Activated B cell treated with CpG ODN at 0.5 μM for 24 hours (primary cell): ENCODE measurements at regions not wholly inside any gene's neighbourhood (a gene's known extent, or its start where the extent isn't known, plus 50 kb on each side); places are given as distances from the start of the nearest gene placed in this dataset.

Source experiments
- ATAC-seq: fragments of 200-7000 bp; cut with Tn5 transposase; one replicate; pipeline ENCODE4 v1.10.0; 2021; ENCODE audit warnings: low read depth, mild to moderate bottlenecking, moderate library complexity
- CTCF ChIA-PET: fragments of 350-600 bp; sonication (Branson Sonifier 250); formaldehyde crosslinking; loops from one replicate; lab custom pipeline; 2021; ENCODE audit warnings: antibody characterized with exemption; lab: Charles Lee
- POLR2A ChIA-PET: fragments of 350-600 bp; sonication (Branson Sonifier 250); formaldehyde crosslinking; loops from one replicate; lab custom pipeline; 2021; ENCODE audit warnings: antibody characterized with exemption; lab: Charles Lee
- DNase-seq: peaks from one replicate; pipeline ENCODE4 v3.0.0; 2022
- H3K27ac Mint-ChIP-seq: one replicate; pipeline ENCODE4 v1.8.0; 2020; ENCODE audit warnings: mixed read lengths
- H3K27me3 Mint-ChIP-seq: one replicate; pipeline ENCODE4 v1.8.0; 2021; ENCODE audit warnings: mixed read lengths
- H3K36me3 Mint-ChIP-seq: one replicate; pipeline ENCODE4 v1.8.0; 2021; ENCODE audit warnings: low read depth, mixed read lengths
- H3K4me1 Mint-ChIP-seq: one replicate; pipeline ENCODE4 v1.8.0; 2021; ENCODE audit warnings: mixed read lengths
- H3K4me3 Mint-ChIP-seq: one replicate; pipeline ENCODE4 v1.8.0; 2020; ENCODE audit warnings: mild to moderate bottlenecking, mixed read lengths
- H3K9me3 Mint-ChIP-seq: one replicate; pipeline ENCODE4 v1.8.0; 2020; ENCODE audit warnings: mixed read lengths
- intact Hi-C: fragments of 100-400 bp; cut with micrococcal nuclease; formaldehyde crosslinking; loops from one replicate; pipeline ENCODE4 v1.15.1; 2024
- TF ChIP-seq, protein P1 (sequence below): fragments of 200-600 bp; IDR thresholded peaks from one replicate; pipeline ENCODE4 v1.8.0; 2022; ENCODE audit warnings: antibody characterized with exemption, mild to moderate bottlenecking

DNA sequence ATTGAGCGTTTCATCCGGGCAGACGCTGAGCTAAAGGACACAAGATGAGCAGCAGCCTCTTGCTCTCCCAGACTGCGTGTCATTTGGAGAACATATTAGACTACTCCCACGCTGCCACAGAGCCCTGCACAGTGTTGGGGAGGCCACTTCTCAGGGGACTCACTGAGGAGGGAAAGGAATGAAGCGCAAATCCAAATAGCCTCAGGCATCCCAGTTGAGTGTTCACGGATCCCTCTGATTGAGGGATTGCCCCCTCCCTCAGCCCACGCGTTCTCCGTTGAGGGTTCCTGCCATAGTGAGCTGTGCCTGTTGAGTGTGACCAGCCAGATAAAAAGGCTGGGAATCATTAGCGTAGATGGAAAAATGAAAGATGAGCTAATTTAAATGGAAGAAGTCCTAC, 563.4 kb downstream of the ACTR3B start:
- Mint-ChIP-seq H3K27ac (no peak overlapping the region), H3K27me3 (no peaks in the 10 kb centered on the region), H3K9me3 (peaks cover 10% of the 10 kb centered on the region), H3K4me1 (no peaks in the 10 kb centered on the region), H3K36me3 (no peaks in the 10 kb centered on the region), H3K4me3 (no peak overlapping the region)
- CTCF ChIA-PET: no interaction called here
- POLR2A ChIA-PET: no interaction called here
- intact Hi-C loops: no loop called here
- TF ChIP-seq, protein P1, sequence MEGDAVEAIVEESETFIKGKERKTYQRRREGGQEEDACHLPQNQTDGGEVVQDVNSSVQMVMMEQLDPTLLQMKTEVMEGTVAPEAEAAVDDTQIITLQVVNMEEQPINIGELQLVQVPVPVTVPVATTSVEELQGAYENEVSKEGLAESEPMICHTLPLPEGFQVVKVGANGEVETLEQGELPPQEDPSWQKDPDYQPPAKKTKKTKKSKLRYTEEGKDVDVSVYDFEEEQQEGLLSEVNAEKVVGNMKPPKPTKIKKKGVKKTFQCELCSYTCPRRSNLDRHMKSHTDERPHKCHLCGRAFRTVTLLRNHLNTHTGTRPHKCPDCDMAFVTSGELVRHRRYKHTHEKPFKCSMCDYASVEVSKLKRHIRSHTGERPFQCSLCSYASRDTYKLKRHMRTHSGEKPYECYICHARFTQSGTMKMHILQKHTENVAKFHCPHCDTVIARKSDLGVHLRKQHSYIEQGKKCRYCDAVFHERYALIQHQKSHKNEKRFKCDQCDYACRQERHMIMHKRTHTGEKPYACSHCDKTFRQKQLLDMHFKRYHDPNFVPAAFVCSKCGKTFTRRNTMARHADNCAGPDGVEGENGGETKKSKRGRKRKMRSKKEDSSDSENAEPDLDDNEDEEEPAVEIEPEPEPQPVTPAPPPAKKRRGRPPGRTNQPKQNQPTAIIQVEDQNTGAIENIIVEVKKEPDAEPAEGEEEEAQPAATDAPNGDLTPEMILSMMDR: no peak
- DNase-seq (no peak), ATAC-seq (no peak)

DNA sequence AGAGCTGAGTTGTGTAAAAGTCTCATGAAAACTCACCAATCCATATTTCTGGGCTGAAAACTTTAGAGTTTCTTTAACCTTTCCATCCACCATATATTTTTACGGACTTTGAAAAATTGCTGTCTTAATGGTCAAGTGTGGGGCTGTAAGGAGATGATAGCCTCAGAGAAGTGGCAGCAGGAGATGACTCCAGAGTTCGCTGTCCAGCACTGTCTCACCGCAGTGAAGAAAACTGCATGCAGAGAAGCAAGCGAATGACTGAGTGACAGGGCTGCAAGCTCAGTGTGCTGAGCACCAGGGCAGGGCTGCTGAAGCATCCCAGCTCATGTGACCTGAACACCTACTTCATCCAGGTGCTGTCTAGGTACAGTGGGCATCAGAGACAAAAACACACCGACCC, 564.5 kb downstream of the ACTR3B start:
- POLR2A ChIA-PET: no interaction called here
- H3K27me3 Mint-ChIP-seq: no peaks in the 10 kb centered on the region

DNA sequence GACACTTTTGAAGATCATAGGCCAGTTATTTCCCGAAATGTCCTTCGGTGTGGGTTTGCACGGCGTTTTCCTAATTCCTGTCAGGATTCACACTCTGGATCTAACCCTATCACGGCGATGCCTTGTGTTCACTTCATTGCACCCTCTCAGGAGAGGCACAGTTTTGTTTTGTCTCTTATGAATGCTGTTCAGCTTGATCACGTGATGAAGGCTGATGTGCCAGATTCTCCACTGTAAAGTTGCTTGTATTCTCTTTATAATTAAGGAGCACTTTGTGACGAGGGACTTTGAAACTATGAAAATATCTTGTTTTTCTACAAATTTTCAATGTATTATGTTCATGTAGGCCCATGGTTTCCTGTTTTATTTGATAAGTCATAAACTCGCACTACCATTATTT, 568.1 kb downstream of the ACTR3B start:
- Mint-ChIP-seq H3K4me3 (no peak overlapping the region), H3K9me3 (peaks cover 8% of the 10 kb centered on the region), H3K36me3 (no peaks in the 10 kb centered on the region), H3K27ac (no peak overlapping the region), H3K4me1 (no peaks in the 10 kb centered on the region), H3K27me3 (no peaks in the 10 kb centered on the region)
- POLR2A ChIA-PET: no interaction called here
- intact Hi-C loops: no loop called here
- CTCF ChIA-PET: no interaction called here
- TF ChIP-seq, protein P1: no peak
- ATAC-seq: no peak
- DNase-seq: no peak

More for the DNA sequence above, 564.5 kb downstream of the ACTR3B start:
- ATAC-seq (no peak), DNase-seq (no peak)
- H3K4me1 Mint-ChIP-seq: no peaks in the 10 kb centered on the region
- TF ChIP-seq, protein P1: no peak
- peaks cover 8% of the 10 kb centered on the region for H3K9me3 Mint-ChIP-seq
- H3K36me3 Mint-ChIP-seq: no peaks in the 10 kb centered on the region
- H3K27ac Mint-ChIP-seq: no peak overlapping the region
- intact Hi-C loops: no loop called here
- CTCF ChIA-PET: no interaction called here
- H3K4me3 Mint-ChIP-seq: no peak overlapping the region

DNA sequence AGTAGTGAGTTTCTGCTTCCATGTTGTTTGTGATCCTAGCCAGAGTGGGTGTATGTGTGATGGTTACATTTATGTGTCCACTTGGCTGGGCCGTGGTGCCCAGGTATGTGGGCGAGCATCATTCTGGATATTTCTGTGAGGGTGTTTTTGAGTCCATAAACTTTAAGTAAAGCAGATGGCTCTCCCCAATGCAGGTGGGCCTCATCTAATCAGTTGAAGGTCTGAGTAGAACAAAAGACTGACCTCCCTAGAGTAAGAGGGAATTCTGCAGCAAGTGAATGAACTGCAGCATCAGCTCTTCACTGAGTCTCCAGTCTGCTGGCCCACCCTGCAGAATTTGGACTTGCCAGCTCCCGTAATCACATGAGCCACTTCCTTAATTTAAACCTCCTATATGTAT, 571.9 kb downstream of the ACTR3B start:
- CTCF ChIA-PET: no interaction called here
- intact Hi-C loops: no loop called here
- Mint-ChIP-seq H3K4me1 (no peaks in the 10 kb centered on the region), H3K27me3 (no peaks in the 10 kb centered on the region), H3K4me3 (no peak overlapping the region), H3K27ac (no peak overlapping the region), H3K9me3 (peaks cover 4% of the 10 kb centered on the region), H3K36me3 (no peaks in the 10 kb centered on the region)
- POLR2A ChIA-PET: no interaction called here
- DNase-seq (no peak), ATAC-seq (no peak)
- TF ChIP-seq, protein P1: no peak

DNA sequence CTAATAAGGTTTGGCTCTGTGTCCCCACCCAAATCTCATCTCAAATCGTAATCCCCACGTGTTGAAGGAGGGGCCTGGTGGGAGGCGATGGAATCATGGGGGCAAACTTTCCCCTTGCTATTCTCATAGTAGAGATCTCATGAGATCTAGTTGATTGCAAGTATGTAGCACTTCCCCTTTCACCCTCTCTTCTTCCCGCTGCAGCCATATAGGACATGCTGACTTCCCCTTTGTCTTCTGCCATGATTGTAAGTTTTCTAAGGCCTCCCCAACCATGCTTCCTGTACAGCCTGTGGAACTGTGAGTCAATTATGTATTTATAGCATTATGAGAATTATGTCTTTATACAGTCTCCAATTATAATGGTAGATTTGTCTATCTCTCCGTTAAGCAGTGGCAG, 594.5 kb downstream of the ACTR3B start:
- Mint-ChIP-seq H3K27me3 (no peaks in the 10 kb centered on the region), H3K36me3 (no peaks in the 10 kb centered on the region), H3K27ac (no peak overlapping the region), H3K4me3 (no peak overlapping the region), H3K4me1 (no peaks in the 10 kb centered on the region), H3K9me3 (peaks cover 6% of the 10 kb centered on the region)
- POLR2A ChIA-PET: no interaction called here
- intact Hi-C loops: no loop called here
- TF ChIP-seq, protein P1: no peak
- DNase-seq (no peak), ATAC-seq (no peak)
- CTCF ChIA-PET: no interaction called here
